Mesenchymal stem cell (in vitro differentiated cells and primary cell): ENCODE measurements at regions not wholly inside any gene's neighbourhood (a gene's known extent, or its start where the extent isn't known, plus 50 kb on each side); places are given as distances from the start of the nearest gene placed in this dataset.

Source experiments
- DNase-seq: peaks from one replicate; pipeline ENCODE4 v3.0.0-alpha.2; 2013
- H2AFZ ChIP-seq: one replicate; pipeline ENCODE4 v1.6.1; 2013; ENCODE audit warnings: low read depth, mild to moderate bottlenecking, control low read depth, inconsistent platforms, low read length, moderate library complexity
- H2AK5ac ChIP-seq: 2 replicates; pipeline ENCODE4 v1.6.1; 2013; ENCODE audit warnings: low read length, moderate library complexity, mild to moderate bottlenecking, inconsistent platforms; ENCODE audit not compliant: severe bottlenecking
- H2BK120ac ChIP-seq: one replicate; pipeline ENCODE4 v1.6.1; 2013; ENCODE audit warnings: low read depth, mild to moderate bottlenecking, inconsistent platforms, low read length, moderate library complexity
- H2BK12ac ChIP-seq, 2 experiments: one replicate each; pipeline ENCODE4 v1.6.1; 2013; ENCODE audit warnings: inconsistent platforms in 2 of 2, low read length in 2 of 2, mild to moderate bottlenecking in 2 of 2, moderate library complexity in 2 of 2, control low read depth in 1 of 2
- H2BK15ac ChIP-seq: one replicate; pipeline ENCODE4 v1.6.1; 2013; ENCODE audit warnings: mild to moderate bottlenecking, low read depth, inconsistent platforms; ENCODE audit not compliant: poor library complexity, severe bottlenecking
- H2BK5ac ChIP-seq: 2 replicates; pipeline ENCODE4 v1.6.1; 2013; ENCODE audit warnings: low read depth, mild to moderate bottlenecking, low read length, control low read depth, inconsistent platforms; ENCODE audit not compliant: poor library complexity, severe bottlenecking
- H3K14ac ChIP-seq, 2 experiments: one replicate each; pipeline ENCODE4 v1.6.1; 2013; ENCODE audit warnings: inconsistent platforms in 2 of 2, low read length in 2 of 2, control low read depth in 1 of 2, mild to moderate bottlenecking in 1 of 2, moderate library complexity in 1 of 2
- H3K18ac ChIP-seq, 2 experiments: one replicate each; pipeline ENCODE4 v1.6.1; 2013; ENCODE audit warnings: inconsistent platforms in 2 of 2, low read length in 2 of 2, control low read depth in 1 of 2, low read depth in 1 of 2, mild to moderate bottlenecking in 1 of 2
- H3K23ac ChIP-seq, 2 experiments: one replicate each; pipeline ENCODE4 v1.6.1; 2013; ENCODE audit warnings: inconsistent platforms in 2 of 2, low read length in 2 of 2, mild to moderate bottlenecking in 2 of 2, moderate library complexity in 2 of 2, control low read depth in 1 of 2
- H3K27ac ChIP-seq: 2 replicates; pipeline ENCODE4 v1.5.1; 2013; ENCODE audit warnings: mild to moderate bottlenecking, moderate library complexity, low read length, control low read depth, inconsistent platforms; ENCODE audit not compliant: poor library complexity, severe bottlenecking
- H3K27me3 ChIP-seq, 2 experiments: 2 replicates each; pipeline versions ENCODE4 v1.6.1 to v1.7.0; 2013; ENCODE audit warnings: low read length in 2 of 2, mild to moderate bottlenecking in 2 of 2, moderate library complexity in 2 of 2, control low read depth in 1 of 2, inconsistent platforms in 1 of 2; ENCODE audit not compliant: control insufficient read depth in 1 of 2, insufficient read depth in 1 of 2
- H3K36me3 ChIP-seq, 2 experiments: 2 replicates each; pipeline versions ENCODE4 v1.6.1 to v1.7.0; 2013; ENCODE audit warnings: low read length in 2 of 2, control low read depth in 1 of 2, inconsistent platforms in 1 of 2, low read depth in 1 of 2, mild to moderate bottlenecking in 1 of 2; ENCODE audit not compliant: insufficient read depth in 2 of 2, control insufficient read depth in 1 of 2
- H3K4ac ChIP-seq, 2 experiments: one replicate each; pipeline ENCODE4 v1.6.1; 2013; ENCODE audit warnings: inconsistent platforms in 2 of 2, low read length in 2 of 2, mild to moderate bottlenecking in 2 of 2, moderate library complexity in 2 of 2, control low read depth in 1 of 2, low read depth in 1 of 2
- H3K4me1 ChIP-seq: 2 replicates; pipeline ENCODE4 v1.6.1; 2013; ENCODE audit warnings: low read depth, low read length, control low read depth; ENCODE audit not compliant: control insufficient read depth, insufficient read depth
- H3K4me2 ChIP-seq: 2 replicates; pipeline ENCODE4 v1.6.1; 2013; ENCODE audit warnings: low read length, mild to moderate bottlenecking, inconsistent platforms; ENCODE audit not compliant: poor library complexity, severe bottlenecking
- H3K4me3 ChIP-seq, 2 experiments: 2 replicates each; pipeline versions ENCODE4 v1.5.1 to v1.7.0; 2013; ENCODE audit warnings: low read length in 2 of 2, mild to moderate bottlenecking in 2 of 2, control low read depth in 1 of 2, low read depth in 1 of 2; ENCODE audit not compliant: insufficient read depth in 1 of 2
- H3K79me1 ChIP-seq: replicated peaks from 2 replicates; pipeline ENCODE4 v1.6.1; 2013; ENCODE audit warnings: mild to moderate bottlenecking, control low read depth, low read length, inconsistent platforms; ENCODE audit not compliant: poor library complexity, severe bottlenecking
- H3K9ac ChIP-seq: 2 replicates; pipeline ENCODE4 v1.7.0; 2013; ENCODE audit warnings: mild to moderate bottlenecking, low read length, moderate library complexity
- H3K9me3 ChIP-seq: 2 replicates; pipeline ENCODE4 v1.7.0; 2013; ENCODE audit warnings: mild to moderate bottlenecking, low read length; ENCODE audit not compliant: control insufficient read depth
- H4K8ac ChIP-seq: one replicate; pipeline ENCODE4 v1.6.1; 2013; ENCODE audit warnings: inconsistent platforms, mild to moderate bottlenecking, low read length, moderate library complexity
- H4K91ac ChIP-seq: one replicate; pipeline ENCODE4 v1.6.1; 2013; ENCODE audit warnings: mild to moderate bottlenecking, low read length, inconsistent platforms
- WGBS: methylation state at CpG from one replicate; pipeline ENCODE4 v1.1.7; 2013; ENCODE audit warnings: mixed read lengths; 5-methylcytosine and 5-hydroxymethylcytosine counted together

GRCh38 chr4:43353552-43353951 lies 461.0 kb downstream of the GRXCR1 start:
- Histone ChIP-seq H3K9ac (no peak overlapping the region), H3K4me3 (no peak overlapping the region), H4K91ac (no peak overlapping the region), H3K23ac (no peak overlapping the region), H2BK5ac (no peak overlapping the region), H2AK5ac (no peak overlapping the region), H2BK15ac (no peak overlapping the region), H3K27ac (no peak overlapping the region), H3K79me1 (no peaks in the 10 kb centered on the region), H3K4me1 (no peaks in the 10 kb centered on the region), H3K4me2 (no peak overlapping the region), H4K8ac (no peak overlapping the region), H3K4ac (no peak overlapping the region), H3K9me3 (no peaks in the 10 kb centered on the region), H3K14ac (no peak overlapping the region), H3K36me3 (no peaks in the 10 kb centered on the region), H2BK12ac (no peak overlapping the region), H2AFZ (no peak overlapping the region), H3K27me3 (no peaks in the 10 kb centered on the region), H3K18ac (no peak overlapping the region), H2BK120ac (no peak overlapping the region)
- no CpG with 5 or more reads among the region's 1 CpG for WGBS
- DNase-seq, result no peak

GRCh38 chr4:43356786-43357185 lies 464.3 kb downstream of the GRXCR1 start:
- H2AK5ac ChIP-seq, result no peak overlapping the region
- H2AFZ ChIP-seq, result no peak overlapping the region
- H3K4me3 ChIP-seq, result no peak overlapping the region
- no peak overlapping the region for H3K4ac ChIP-seq
- H2BK120ac ChIP-seq, result no peak overlapping the region
- no peaks in the 10 kb centered on the region for H3K36me3 ChIP-seq
- no peaks in the 10 kb centered on the region for H3K9me3 ChIP-seq
- H3K23ac ChIP-seq, result no peak overlapping the region
- H3K79me1 ChIP-seq, result no peaks in the 10 kb centered on the region
- no peak overlapping the region for H3K4me2 ChIP-seq
- no peak overlapping the region for H4K91ac ChIP-seq
- WGBS, result 88% methylated on average over 2 of the region's 3 CpGs
- no peak overlapping the region for H3K27ac ChIP-seq
- H2BK5ac ChIP-seq, result no peak overlapping the region
- no peak overlapping the region for H2BK15ac ChIP-seq
- no peak overlapping the region for H3K9ac ChIP-seq
- no peaks in the 10 kb centered on the region for H3K27me3 ChIP-seq
- DNase-seq, result no peak
- no peak overlapping the region for H3K18ac ChIP-seq
- H3K4me1 ChIP-seq, result no peaks in the 10 kb centered on the region
- H4K8ac ChIP-seq, result no peak overlapping the region
- no peak overlapping the region for H2BK12ac ChIP-seq
- H3K14ac ChIP-seq, result no peak overlapping the region

- H3K4ac ChIP-seq, result no peak overlapping the region
- no peak overlapping the region for H3K18ac ChIP-seq
- H3K23ac ChIP-seq, result no peak overlapping the region
- no peak overlapping the region for H3K4me3 ChIP-seq
- no peaks in the 10 kb centered on the region for H3K79me1 ChIP-seq
- H3K27ac ChIP-seq, result no peak overlapping the region
- no peak overlapping the region for H2BK5ac ChIP-seq
- no peak overlapping the region for H3K4me2 ChIP-seq
- WGBS, result 88% methylated on average over 1 of the region's 2 CpGs
- no peak overlapping the region for H4K8ac ChIP-seq
- H3K4me1 ChIP-seq, result no peaks in the 10 kb centered on the region
- H2BK120ac ChIP-seq, result no peak overlapping the region
- H2AK5ac ChIP-seq, result no peak overlapping the region
- H4K91ac ChIP-seq, result no peak overlapping the region
- H3K36me3 ChIP-seq, result no peaks in the 10 kb centered on the region
- no peak for DNase-seq
- H2BK15ac ChIP-seq, result no peak overlapping the region
- no peak overlapping the region for H2BK12ac ChIP-seq
- H3K9ac ChIP-seq, result no peak overlapping the region
- no peaks in the 10 kb centered on the region for H3K27me3 ChIP-seq
- H3K9me3 ChIP-seq, result no peaks in the 10 kb centered on the region
- H2AFZ ChIP-seq, result no peak overlapping the region
- no peak overlapping the region for H3K14ac ChIP-seq
Measured at GRCh38 chr4:43357252-43357974, 464.9 kb downstream of the GRXCR1 start.

GRCh38 chr4:43360296-43360695 lies 467.8 kb downstream of the GRXCR1 start:
- Histone ChIP-seq H2BK12ac (no peak overlapping the region), H4K91ac (no peak overlapping the region), H3K9ac (no peak overlapping the region), H3K18ac (no peak overlapping the region), H3K36me3 (no peaks in the 10 kb centered on the region), H3K14ac (no peak overlapping the region), H3K27me3 (no peaks in the 10 kb centered on the region), H3K4ac (no peak overlapping the region), H3K23ac (no peak overlapping the region), H2BK120ac (no peak overlapping the region), H3K4me1 (no peaks in the 10 kb centered on the region), H3K79me1 (no peaks in the 10 kb centered on the region), H4K8ac (no peak overlapping the region), H3K27ac (no peak overlapping the region), H3K9me3 (no peaks in the 10 kb centered on the region), H3K4me2 (no peak overlapping the region), H2BK5ac (no peak overlapping the region), H2AFZ (no peak overlapping the region), H2AK5ac (no peak overlapping the region), H3K4me3 (no peak overlapping the region), H2BK15ac (no peak overlapping the region)
- WGBS, result 87% methylated on average over 2 of the region's 2 CpGs
- no peak for DNase-seq
